GM19035 (cell line): ENCODE measurements at regions not wholly inside any gene's neighbourhood (a gene's known extent, or its start where the extent isn't known, plus 50 kb on each side); places are given as distances from the start of the nearest gene placed in this dataset.
"Not testable (repeated sequence)": the region's sequence is repeated elsewhere in the genome, so short reads cannot be mapped to it uniquely, and the experiment has no call there.

Source experiments
- ATAC-seq: cut with Tn5 transposase; IDR thresholded peaks from one replicate; pipeline ENCODE4 v1.9.1; 2021; ENCODE audit not compliant: unreplicated experiment

DNA sequence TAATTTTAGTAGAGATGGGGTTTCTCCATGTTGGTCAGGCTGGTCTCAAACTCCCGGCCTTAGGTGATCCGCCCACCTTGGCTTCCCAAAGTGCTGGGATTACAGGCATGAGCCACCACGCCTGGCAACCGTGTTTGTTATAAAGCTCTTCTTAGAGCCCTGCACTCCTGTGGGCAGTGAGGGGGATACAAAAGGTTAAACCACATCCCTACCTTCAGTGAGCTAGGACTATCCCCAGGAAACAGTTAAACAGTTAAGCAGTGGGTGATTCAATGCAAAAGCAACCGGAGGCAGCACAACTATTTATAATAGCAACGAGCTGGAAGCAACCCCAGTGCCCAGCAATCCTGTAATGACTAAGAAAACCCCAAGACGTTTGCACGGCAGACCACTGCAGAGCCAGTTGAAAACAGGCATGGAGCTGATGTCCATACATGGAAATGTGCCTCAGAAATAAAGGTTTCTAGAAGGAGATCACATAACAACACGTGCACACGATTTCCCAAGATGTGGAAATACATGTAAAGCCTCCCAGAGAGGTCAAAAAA, 107.2 kb upstream of the LYZL2 start:
- peak; percentile 76 for ATAC-seq

DNA sequence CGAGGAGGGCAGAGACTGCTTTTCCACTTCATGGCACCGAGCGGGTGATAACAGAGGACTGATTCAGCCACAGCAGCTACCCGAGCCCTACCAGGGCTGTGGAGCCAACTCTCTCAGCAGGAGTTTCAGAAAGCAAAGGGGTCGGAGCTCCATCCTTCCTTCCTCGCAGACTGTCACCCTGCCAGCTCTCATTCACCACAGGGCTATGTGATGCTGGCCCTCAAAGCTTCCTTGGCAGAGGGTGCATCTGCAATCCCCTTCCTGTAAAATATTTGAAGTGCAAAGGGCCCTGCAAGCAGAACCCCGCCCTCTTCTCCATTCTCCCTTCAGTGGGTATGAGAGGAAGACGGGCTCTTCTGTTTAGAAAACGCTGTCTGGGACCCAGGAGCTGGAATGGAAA, 105.3 kb upstream of the LYZL2 start:
- no peak for ATAC-seq

DNA sequence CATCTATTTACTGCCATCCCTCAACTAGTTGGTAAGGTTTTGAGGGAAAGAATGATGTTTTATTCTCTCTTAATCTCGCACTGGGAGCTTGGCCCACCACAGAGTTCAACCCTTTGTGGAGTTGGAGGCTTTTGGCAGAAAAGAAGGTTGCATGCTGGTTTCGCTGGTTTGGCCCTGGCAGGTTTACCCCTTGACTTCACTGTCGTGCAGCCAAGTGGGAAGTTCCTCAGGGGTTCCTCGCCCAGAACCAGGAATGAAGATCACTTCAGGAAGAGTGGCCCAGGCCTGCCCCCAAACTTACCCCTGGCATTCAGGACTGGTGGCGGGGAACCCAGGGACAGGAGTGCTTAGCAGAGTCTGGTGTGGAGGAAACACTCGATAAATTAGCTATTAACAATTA, 103.1 kb upstream of the LYZL2 start:
- ATAC-seq: no peak

DNA sequence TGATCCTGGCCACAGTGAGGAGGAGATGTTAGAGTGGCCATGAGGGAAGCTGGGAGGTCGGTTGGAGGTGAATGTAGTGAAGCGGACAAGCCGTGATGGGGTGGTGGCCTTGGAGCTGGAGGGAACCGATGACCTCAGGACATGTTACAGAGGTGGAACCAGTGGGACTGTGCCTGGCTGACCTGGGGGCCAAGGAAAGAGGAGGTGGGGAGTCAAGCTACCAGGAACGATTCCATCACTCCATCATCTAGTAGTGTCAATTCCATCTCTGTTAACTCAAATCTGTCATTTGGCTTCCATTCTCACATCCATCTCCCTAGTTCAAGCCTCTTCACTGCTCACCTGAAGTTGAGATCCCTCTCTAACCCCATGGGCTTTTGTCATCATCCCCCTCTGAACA, 102.4 kb upstream of the LYZL2 start:
- no peak for ATAC-seq

DNA sequence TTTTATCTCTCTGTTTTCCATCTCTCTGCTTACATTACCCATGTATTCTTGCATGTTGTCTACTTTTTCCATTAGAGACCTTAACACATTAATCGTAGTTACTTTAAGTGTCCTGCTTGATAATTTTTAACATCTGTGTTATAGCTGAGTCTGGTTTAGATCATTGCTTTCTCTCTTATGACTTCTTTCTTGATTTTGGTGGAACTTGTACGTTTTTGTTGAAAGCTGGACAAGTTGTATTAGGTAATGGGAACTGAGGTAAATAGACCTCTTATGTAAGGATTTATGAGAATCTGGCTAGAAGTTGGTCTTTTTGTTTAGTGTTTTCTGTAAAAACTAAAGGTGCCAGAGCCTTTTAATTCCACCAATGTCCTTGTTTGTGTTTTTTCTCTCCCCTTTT, 100.8 kb upstream of the LYZL2 start:
- ATAC-seq: no peak

DNA sequence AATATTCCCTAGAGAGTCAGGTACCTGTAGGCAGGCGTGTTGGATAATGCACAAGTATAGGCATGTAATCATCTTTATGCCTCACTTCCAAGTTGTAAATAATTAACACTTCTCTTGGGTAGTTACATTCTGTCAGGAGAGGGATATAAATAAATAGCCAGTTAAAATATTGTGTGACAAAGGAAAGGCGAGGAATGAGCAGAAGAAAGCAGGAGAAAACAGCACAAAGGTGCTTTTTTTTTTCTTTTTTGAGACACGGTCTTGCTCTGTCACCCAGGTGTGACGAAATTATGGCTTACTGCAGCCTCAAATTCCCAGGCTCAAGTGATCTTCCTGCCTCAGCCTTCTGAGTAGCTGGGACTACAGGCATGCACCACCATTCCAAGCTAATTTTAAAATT, 99.2 kb upstream of the LYZL2 start:
- no peak for ATAC-seq

DNA sequence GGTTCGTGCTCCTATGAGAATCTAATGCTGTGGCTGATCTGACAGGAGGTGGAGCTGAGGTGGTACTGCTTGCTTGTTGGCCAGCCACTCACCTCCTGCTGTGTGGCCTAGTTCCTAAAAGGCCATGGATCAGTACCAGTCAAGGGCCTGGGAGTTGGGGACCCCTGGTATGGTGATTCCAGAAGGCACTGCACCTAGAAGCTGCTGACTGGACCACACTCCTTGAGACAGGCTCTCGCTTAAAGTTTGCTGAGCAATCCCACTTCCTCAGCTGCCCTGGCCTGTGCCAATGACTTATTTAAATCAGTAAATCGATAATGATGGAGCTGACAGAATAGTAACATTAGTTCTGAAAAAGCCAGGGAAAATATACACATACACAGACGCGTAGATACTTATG, 98.6 kb upstream of the LYZL2 start:
- ATAC-seq: no peak

DNA sequence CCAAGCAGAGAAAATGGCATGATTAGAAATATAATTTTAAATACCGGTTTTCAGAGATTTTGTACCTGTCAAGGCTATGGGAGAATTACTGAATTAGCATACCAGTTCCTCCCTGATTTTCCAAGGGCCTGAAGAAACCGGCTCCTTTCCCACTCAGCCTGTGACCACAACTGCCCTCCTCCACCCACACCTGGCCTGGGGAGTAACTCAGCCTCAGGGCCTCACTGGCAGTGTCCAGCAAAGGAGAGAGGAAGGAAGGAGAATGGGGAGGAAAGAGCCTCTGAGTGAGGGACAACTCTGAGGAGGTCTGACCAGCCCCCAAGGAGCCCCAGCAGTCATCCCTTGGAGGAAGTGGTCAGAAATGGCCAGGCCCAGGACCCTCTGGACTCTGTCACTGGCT, 98.0 kb upstream of the LYZL2 start:
- no peak for ATAC-seq

DNA sequence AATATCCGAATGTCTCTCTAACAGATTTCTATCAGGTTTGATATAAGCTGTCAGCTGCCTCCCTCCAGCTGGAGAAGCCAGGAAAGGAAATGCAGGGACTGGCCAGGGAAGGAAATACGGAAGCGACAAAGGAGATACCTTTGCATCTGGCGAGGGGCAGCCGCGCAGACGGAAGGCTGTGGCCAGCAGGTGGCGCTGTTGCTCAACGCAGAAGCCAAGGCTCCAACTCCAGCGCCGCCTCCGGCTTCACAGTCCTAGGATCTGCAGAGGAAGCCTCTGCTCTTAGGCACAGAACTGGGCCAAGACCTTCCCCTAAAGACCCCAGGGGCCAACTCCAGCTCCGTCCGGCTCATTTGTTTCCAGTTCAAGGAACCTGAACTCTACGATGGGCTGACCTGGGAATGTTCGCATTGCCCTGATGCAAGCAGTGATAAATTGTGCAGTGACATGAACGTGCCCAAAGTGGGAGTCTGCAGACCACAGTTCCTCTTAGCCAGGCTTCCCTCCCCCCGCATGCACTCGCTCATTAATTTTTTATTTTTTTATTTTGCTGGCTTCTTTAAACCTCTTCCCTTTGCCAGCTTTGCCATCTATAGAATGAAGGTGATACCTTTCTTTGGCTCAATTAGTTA, 97.3 kb upstream of the LYZL2 start:
- peak; percentile 78 for ATAC-seq

DNA sequence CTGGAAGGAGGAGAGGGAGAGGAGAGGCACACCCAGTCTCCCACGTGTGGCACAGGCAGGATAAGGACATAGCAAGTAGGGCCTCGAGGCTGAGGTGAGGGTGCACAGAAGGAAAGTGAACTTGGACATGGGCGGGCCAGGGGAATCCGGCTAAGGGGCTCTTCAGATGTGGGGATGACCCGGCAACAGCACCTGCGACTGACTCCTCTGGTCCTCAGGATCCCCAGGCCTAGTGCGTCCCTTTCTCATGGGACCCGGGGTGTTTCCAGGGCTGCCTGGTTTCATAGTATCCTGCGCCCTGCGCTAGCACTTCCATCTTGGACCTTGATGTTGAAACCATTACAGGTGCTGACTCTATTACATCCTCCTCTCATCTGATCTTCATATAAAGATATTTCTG, 96.1 kb upstream of the LYZL2 start:
- ATAC-seq: no peak

DNA sequence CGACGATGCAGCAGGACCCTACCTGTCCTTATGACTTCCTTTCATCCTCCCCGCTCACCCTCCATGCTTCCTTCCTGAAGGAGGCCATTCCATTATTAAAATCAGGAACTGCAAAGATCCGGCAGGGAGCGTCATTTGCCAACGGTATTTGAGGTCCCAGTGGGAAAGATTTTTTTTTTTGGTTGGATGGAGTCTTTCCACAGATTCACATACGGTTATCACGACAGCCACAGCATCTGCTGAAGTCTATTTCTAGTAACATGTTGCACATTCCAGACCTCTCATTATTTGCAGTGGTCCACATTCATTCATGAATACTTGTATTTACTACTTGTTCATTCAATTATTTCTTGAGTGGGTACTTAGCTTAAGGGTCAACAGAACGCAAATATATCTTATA, 94.7 kb upstream of the LYZL2 start:
- ATAC-seq: no peak

DNA sequence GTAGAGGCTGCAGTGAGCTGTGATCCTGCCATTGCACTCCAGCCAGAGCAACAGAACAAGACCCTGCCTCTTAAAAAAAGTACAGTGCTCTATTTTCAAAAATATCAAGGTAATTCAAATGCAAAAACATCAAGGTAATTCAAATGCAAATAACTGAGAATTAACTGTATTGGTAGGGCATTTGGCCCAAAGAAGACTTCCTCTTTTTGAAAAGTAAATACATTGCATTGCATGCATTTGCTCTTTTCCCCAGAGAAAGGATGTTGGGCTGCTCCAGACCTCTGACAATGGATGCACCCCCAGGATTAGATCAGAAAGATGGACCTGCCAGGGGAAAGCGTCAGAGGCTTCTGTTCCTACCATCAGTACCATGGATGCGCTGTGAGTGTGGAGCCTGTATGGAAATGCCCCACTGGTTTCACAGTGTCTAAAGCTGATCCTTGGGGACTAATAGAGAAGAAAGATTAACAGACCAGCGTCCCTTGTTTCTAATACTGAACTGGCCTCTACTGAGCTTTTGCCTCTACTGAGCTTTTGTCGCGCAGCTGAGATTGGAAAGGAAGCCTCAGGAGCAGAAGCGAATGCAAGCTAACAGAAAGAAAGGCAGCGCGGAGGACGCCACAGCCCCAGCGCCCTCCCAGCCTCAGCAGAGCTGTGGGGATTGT, 93.5 kb upstream of the LYZL2 start:
- ATAC-seq: no peak

DNA sequence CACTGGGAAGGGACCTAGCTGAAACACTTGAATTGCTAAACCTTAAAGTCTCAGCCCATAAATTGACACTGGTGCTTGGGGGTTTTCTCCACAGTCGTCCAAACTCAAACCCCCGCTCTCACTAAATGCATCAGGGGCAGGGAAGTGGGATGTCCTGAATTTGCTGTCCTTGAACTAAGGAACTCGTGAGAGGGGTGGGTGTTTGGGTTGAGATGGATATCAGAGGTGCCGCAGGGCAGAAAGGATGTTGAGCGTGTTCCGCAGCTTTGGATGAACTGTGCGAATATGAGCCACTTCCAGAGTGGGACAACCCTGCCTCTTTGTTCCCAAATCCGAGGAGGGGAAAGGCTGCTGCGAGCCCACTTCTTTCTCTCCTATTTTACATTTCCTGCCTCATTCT, 90.3 kb upstream of the LYZL2 start:
- ATAC-seq: no peak

DNA sequence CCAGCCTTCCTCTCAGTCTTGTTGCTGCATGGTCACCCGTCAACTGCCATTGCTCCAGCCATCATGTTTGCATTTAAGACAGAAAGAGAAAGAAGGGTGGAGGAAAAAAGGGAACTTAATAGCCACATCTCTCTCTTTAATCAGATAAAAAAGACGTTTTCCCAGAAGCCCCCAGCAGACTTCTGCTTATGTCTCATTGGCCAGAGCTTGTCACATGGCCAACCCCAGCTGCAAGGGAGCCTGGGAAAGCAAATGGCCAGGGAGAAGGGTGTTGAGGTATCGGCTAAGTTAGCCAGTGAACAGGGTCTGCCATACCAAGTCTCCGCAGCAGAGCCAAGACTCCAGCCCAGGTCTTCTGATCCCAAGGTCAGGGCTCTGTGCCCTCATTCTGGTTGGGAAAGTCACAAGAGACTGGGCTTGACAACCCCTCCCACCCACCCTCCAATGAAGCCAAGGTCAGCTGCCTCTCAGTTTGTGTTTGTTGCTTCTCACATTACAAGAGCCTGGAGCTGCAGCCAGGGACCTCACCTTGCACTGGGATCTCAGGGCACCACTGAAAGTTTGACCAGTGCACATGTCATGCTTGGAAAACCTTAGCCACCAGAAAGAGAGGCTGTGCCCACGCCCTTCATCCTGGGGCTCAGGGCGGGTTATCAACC, 80.3 kb upstream of the LYZL2 start:
- no peak for ATAC-seq

DNA sequence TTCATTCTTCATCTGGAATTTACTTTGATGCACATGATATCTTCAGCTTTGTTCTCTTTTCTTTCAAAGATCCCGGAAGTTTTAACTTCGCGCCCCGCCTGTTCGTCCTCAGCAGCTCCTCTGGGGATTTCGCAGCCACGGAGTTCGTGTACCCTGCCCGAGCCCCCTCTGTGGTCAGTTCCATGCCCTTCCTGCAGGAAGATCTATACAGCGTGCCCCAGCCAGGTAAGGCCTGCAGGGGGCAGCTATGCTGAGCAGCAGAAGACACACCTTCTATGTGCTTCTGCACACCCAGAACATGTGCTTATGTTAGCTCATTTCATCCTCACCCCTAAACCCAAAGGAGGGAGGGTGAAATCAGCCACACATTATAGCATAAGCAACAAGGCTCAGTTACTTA, 79.7 kb upstream of the LYZL2 start:
- ATAC-seq: no peak

DNA sequence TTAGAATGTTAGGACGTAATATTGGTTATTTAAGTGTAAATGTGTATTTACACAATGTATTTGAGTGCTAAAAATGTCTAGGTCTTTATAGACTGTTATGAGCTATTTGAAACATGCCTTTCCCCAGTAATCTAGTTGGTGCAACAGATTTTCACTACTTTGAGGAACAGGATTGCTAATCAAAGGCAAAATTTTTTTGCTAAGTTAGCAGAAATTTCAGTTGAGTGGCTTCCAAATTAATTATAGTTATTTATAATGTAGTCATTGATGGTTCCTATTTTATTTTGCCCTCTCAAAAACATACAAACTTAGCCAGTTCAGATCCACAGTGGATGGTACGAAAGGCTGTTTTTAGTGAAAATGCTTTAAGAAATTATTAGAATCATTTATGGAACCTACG, 78.7 kb upstream of the LYZL2 start:
- no peak for ATAC-seq

DNA sequence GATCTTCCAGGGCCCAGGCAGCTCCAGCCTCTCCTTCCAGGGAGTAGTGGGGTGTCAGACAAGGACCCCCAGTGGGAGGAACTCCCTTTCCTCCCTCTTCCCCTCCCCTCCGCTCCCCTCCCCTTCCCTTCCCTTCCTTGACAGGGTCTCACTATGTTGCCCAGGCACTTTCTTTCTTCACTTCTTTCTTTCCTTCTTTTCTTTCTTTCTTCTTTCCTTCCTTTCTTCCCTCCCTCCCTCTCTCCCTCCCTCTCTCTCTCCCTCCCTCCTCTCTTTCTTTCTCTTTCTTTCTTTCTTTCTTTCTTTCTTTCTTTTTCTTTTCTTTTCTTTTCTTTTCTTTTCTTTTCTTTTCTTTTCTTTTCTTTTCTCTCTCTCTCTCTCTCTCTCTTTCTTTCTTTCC, 76.6 kb upstream of the LYZL2 start:
- ATAC-seq: not testable (repeated sequence)

DNA sequence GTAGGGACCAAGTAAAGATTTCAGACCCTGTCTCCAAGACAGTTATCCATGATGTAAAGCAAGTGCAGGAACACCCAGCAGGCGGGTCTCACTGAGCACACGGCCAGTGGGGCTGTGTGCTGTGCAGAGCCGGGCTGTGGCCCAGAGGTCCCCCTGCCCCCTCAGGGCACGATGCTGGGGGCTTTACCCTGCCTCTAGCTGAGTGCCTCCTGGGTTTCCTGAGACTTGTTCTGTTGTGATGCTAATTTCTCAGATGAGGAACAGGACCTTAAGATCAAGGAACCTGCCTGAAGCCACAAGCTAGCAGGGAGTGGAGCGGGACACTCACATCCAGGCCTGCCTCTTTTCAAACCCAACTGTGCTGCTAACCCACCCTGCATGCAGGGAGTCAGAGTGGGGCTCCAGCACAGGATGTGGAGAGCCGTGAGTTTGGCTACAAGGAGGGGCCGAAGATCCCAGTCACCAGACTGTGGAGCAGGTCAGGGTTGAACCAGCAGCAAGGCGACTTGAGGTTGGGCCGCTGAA, 76.1 kb upstream of the LYZL2 start:
- ATAC-seq: peak; percentile 19

DNA sequence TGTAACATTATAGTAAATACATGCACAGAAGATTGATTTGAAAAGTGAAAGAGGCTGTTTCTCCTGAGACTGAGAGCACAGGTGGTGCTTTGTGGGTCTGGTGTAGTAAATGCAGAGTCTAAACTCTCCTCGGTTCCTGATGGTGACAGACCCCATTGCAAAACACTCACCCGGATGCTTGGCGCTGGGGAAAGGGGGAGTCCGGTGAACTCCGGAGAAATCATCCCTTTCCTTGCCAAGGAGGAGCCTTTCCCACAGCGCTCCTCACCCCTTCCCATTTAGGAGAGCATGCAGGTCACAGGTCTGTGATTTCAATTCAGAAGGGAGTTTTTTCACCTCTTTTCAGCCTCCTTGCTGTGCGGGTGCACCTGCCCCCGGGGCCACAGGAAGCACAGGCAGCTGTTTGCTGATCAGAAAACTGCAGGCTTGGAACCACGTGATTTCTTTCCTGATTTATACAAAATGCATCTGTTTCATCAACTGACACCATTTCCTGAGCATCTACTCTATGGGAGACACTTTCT, 75.6 kb upstream of the LYZL2 start:
- peak; percentile 48 for ATAC-seq

DNA sequence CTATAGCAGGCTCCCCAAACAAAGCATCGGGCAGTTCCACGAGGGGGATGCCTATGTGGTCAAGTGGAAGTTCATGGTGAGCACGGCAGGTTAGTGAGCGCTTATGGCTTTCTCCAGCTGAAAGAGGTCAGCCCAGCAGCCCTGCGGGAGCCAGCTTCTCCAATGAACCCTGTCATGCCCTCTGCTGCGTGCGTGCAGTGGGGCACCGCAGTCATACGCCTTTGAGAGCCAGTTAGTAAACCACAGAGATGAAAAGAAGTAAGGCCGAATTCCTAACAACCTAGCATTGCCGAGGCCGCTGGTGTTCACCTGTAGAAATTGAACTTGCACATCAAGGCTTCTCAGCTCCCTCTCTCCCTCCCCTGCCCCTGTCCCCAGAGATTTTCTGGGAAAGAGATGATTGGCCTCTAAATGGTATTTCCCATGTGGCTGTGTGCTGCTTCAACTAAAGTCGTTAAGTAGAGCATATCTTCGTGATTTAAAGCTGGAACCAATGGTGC, 75.1 kb upstream of the LYZL2 start:
- ATAC-seq: peak; percentile 2

DNA sequence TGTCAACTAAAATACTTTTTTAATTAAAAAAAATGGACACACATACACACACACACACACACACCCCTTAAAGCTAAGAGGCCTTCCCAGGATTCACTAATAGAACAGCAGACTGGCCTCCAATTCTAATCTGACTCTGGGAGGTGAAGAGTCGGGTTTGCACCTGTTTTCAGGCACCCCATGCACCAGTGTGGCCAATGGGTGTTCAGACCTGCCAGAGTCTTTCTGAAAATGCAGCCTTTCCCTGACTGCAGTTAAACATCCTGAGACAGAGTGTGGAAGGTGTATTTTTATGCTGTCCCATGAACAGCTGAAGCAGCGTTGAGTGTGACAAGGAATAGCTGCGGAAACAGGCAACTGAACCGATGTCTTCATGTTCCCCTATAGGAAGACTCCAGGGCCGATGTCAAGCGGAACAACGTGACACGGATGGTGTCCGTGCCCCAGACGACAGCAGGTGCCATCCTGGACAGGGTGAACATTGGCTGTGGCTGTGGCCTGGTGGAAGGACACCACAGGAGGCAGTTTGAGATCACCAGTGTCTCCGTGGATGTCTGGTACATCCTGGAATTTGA, 74.6 kb upstream of the LYZL2 start:
- no peak for ATAC-seq
